ENCODE measurements at regions not wholly inside any gene's neighbourhood (a gene's known extent, or its start where the extent isn't known, plus 50 kb on each side); places are given as distances from the start of the nearest gene placed in this dataset.

- TF ChIP-seq CTCF (IDR thresholded peaks at IDR 0.05) (no peak), POLR2A (IDR thresholded peaks at IDR 0.05) (no peak)
These were observed 166.5 kb upstream of the VIPR2 start for GRCh38 chr7:159311172-159311494.
